HEK293T (cell line): ENCODE measurements at regions not wholly inside any gene's neighbourhood (a gene's known extent, or its start where the extent isn't known, plus 50 kb on each side); places are given as distances from the start of the nearest gene placed in this dataset.

Experiments used
- CTCF ChIA-PET: fragments of 350-600 bp; formaldehyde crosslinking; extraction: SDS; loops from one replicate; lab custom pipeline; 2021; ENCODE audit warnings: antibody characterized with exemption, inconsistent platforms; lab: Yijun Ruan, JAX
- POLR2A ChIA-PET: fragments of 350-600 bp; formaldehyde crosslinking; extraction: SDS; loops from one replicate; lab custom pipeline; 2020; ENCODE audit warnings: antibody characterized with exemption, inconsistent platforms; lab: Yijun Ruan, JAX
- DNase-seq: peaks from one replicate; pipeline ENCODE4 v3.0.0; 2012; ENCODE audit warnings: mixed read lengths; ENCODE audit errors: extremely low spot score
- ARNT ChIP-seq: fragments of 450-650 bp; IDR thresholded peaks from 2 replicates; pipeline ENCODE4 v1.6.1; 2017; ENCODE audit warnings: mild to moderate bottlenecking
- BHLHE40 ChIP-seq: fragments of 450-650 bp; IDR thresholded peaks from 2 replicates; pipeline ENCODE4 v1.6.1; 2016; ENCODE audit warnings: mild to moderate bottlenecking, moderate library complexity, borderline replicate concordance
- CTBP1 ChIP-seq: fragments of 450-650 bp; IDR thresholded peaks from 2 replicates; pipeline ENCODE4 v1.6.1; 2016; ENCODE audit warnings: borderline replicate concordance
- ELF4 ChIP-seq: fragments of 450-650 bp; IDR thresholded peaks from 2 replicates; pipeline ENCODE4 v1.6.1; 2017; ENCODE audit warnings: antibody characterized with exemption
- FOXA1 ChIP-seq: fragments of 450-650 bp; IDR thresholded peaks from 2 replicates; pipeline ENCODE4 v1.6.1; 2016; ENCODE audit warnings: mild to moderate bottlenecking
- FOXK2 ChIP-seq: fragments of 450-650 bp; IDR thresholded peaks from 2 replicates; pipeline ENCODE4 v1.6.1; 2016; ENCODE audit warnings: mild to moderate bottlenecking
- FOXM1 ChIP-seq: fragments of 450-650 bp; IDR thresholded peaks from 2 replicates; pipeline ENCODE4 v1.6.1; 2017; ENCODE audit warnings: mild to moderate bottlenecking, borderline replicate concordance
- HDGF ChIP-seq: fragments of 450-650 bp; IDR thresholded peaks from 2 replicates; pipeline ENCODE4 v1.6.1; 2017; ENCODE audit warnings: antibody characterized with exemption, borderline replicate concordance
- L3MBTL2 ChIP-seq: fragments of 450-650 bp; conservative IDR thresholded peaks from 2 replicates; pipeline ENCODE4 v1.6.1; 2016; ENCODE audit warnings: mild to moderate bottlenecking
- LEF1 ChIP-seq: fragments of 450-650 bp; IDR thresholded peaks from 2 replicates; pipeline ENCODE4 v1.6.1; 2017; ENCODE audit warnings: mild to moderate bottlenecking, borderline replicate concordance
- NFRKB ChIP-seq: fragments of 450-650 bp; IDR thresholded peaks from 2 replicates; pipeline ENCODE4 v1.6.1; 2016; ENCODE audit warnings: mild to moderate bottlenecking, moderate library complexity
- SP1 ChIP-seq: fragments of 450-650 bp; IDR thresholded peaks from 2 replicates; pipeline ENCODE4 v1.6.1; 2017
- SUZ12 ChIP-seq: fragments of 450-650 bp; IDR thresholded peaks from 2 replicates; pipeline ENCODE4 v1.6.1; 2016; ENCODE audit warnings: mild to moderate bottlenecking
- TARDBP ChIP-seq: fragments of 450-650 bp; IDR thresholded peaks from 2 replicates; pipeline ENCODE4 v1.6.1; 2016
- ZNF384 ChIP-seq: fragments of 450-650 bp; IDR thresholded peaks from 2 replicates; pipeline ENCODE4 v1.6.1; 2016
- TF ChIP-seq, protein P1 (sequence below): fragments of 450-650 bp; IDR thresholded peaks from 2 replicates; pipeline ENCODE4 v1.6.1; 2016

DNA sequence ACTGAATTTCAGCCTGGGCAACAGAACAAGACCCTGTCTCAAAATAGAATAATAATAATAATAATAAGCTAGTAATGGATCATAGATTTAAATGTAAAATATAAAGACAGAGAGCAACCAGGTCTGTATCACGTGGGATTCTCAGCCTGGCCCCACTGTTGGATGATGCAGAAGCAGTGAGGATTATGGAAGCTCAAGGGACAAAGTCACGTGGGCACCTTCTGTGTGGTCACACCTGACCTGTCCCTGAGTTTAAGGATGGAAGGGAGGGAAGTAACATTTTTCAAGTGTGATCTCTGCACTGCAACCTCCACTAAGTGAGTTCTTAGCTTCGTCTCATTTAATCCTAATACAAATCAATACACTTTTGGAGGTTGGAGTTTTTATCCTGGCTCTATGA, 212.5 kb upstream of the IER5L start:
- ChIA-PET POLR2A (no interaction called here), CTCF (no interaction called here)
- DNase-seq: no peak
- TF ChIP-seq FOXM1 (no peak), BHLHE40 (no peak), CTBP1 (no peak), ZNF384 (no peak), SUZ12 (no peak), ARNT (no peak), FOXA1 (no peak), L3MBTL2 (no peak), FOXK2 (no peak), LEF1 (no peak), NFRKB (no peak), HDGF (no peak), TARDBP (no peak), SP1 (no peak), ELF4 (no peak)
- TF ChIP-seq, protein P1, sequence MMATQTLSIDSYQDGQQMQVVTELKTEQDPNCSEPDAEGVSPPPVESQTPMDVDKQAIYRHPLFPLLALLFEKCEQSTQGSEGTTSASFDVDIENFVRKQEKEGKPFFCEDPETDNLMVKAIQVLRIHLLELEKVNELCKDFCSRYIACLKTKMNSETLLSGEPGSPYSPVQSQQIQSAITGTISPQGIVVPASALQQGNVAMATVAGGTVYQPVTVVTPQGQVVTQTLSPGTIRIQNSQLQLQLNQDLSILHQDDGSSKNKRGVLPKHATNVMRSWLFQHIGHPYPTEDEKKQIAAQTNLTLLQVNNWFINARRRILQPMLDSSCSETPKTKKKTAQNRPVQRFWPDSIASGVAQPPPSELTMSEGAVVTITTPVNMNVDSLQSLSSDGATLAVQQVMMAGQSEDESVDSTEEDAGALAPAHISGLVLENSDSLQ: no peak

DNA sequence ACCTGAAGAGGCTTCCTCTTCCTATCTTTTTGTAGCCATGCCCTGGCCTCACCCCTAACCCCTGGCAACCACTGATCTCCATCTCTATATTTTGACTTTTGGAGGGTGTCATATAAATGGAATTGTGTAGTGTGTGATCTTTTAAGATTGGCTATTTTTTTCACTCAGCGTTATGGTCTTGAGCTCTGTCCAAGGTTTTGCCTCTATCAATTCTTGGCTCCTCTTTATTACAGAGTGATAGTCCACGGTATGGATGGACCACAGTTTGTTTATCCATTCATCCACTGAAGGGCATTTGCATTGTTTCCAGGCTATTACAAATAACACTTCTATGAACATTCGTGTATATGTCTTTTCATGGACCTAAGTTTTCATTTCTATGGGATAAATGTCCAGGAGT, 209.8 kb upstream of the IER5L start:
- POLR2A ChIA-PET: no interaction called here
- TF ChIP-seq SP1: no peak
- no peak for TF ChIP-seq FOXM1
- TF ChIP-seq TARDBP: no peak
- TF ChIP-seq NFRKB: no peak
- TF ChIP-seq FOXK2: no peak
- TF ChIP-seq SUZ12: no peak
- no peak for TF ChIP-seq ELF4
- no peak for TF ChIP-seq ZNF384
- TF ChIP-seq HDGF: no peak
- TF ChIP-seq, protein P1: no peak
- TF ChIP-seq L3MBTL2: no peak
- no peak for TF ChIP-seq BHLHE40
- TF ChIP-seq LEF1: no peak
- TF ChIP-seq FOXA1: no peak
- no peak for TF ChIP-seq ARNT
- CTCF ChIA-PET: no interaction called here
- no peak for DNase-seq

DNA sequence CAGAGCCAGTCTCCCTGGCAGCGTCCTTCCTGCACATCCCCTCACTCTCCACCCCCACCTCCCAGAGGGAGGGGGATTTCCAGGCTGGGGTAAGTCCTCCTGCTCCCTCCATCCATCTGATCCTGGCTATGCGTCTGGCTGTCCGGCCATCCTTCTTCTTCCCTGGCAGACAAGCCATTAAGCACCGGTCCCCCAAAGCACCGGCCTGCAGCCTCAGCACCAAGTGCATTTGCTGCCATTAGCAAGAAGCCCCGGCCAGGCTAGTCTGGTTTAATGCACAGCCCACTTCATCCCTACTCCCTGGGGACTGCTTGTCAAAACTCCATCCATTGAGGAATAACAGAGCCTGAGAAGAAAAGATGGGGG, 208.7 kb upstream of the IER5L start:
- CTCF ChIA-PET: no interaction called here
- TF ChIP-seq FOXA1: no peak
- TF ChIP-seq FOXM1: no peak
- no peak for TF ChIP-seq BHLHE40
- TF ChIP-seq ELF4: no peak
- no peak for TF ChIP-seq FOXK2
- TF ChIP-seq, protein P1: no peak
- TF ChIP-seq SUZ12: no peak
- TF ChIP-seq ZNF384: no peak
- TF ChIP-seq HDGF: no peak
- no peak for TF ChIP-seq ARNT
- TF ChIP-seq TARDBP: no peak
- no peak for TF ChIP-seq NFRKB
- no peak for TF ChIP-seq SP1
- no peak for TF ChIP-seq L3MBTL2
- no peak for TF ChIP-seq LEF1
- TF ChIP-seq CTBP1: no peak
- DNase-seq: no peak
- POLR2A ChIA-PET: no interaction called here

DNA sequence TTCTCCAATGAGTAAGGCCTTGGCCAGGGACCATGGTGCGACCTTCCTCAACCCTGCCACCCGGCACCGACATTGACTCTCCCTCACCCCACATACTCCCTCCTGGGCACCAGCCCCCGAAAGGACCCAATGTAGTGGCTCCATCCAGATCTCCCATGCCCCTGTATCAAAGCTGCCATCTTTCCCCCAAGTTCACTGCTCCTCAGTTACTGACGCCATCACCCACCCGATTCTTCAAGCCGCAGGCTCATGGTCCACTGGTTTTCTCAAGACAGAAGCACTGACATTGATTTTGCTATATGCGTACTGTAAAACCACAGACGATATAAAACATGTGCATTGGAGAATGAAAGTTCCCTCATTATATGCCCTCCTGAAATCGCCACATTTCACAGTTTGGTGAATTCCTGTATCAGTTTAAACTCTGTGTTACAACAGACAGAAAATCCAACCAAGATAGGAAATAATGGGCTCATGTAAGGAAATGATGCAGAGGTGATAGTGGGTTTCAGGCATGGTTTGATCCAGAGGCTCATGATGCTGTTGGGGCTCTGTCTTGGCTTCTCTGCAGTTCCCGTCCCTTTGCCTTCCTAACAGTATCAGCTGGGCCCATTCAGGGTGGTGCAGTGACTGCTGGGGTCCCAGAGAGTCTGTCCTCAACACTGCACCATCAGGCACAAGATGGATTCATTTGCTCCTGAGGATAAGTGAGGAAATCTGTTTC, 207.3 kb upstream of the IER5L start:
- ChIA-PET CTCF (no interaction called here), POLR2A (no interaction called here)
- TF ChIP-seq HDGF (no peak), LEF1 (no peak), FOXA1 (no peak)
- no peak for DNase-seq

DNA sequence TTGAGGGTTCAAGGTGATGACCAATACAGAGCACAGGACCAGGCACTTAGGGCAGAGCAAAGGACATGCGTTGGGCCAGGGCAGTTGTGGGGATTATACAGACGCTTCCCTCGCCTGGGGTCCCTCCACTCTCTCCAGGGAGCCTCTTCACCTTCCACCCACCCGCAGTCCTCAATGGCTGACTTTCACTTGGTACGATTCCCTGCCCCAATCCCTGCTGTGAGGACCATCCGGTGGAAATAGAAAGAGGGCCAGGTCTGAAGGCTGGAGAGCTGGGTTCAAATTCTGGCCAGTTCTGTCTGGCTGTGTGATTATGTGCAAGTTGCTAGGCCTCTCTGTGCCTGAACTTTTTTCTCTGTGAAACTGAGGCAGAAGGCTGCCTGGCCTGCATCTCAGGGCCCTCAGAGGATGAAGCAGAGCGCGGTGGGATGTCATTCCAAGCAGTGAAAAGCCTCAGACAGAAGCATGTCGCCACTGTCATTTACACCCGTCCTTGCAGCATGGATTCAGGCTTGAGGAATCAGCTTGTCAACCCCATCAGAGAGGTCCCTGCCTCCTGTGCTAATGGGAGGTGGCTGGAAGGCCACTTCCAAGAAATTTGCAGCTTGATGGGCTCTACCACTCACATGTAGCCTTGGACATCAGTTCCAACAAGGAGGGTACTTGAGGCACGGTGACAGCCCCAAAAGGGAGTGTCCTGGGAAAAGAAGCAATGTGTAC, 206.6 kb upstream of the IER5L start:
- CTCF ChIA-PET: no interaction called here
- POLR2A ChIA-PET: no interaction called here
- TF ChIP-seq L3MBTL2 (no peak), SUZ12 (no peak), ZNF384 (no peak), LEF1 (no peak), HDGF (no peak), TARDBP (no peak)
- no peak for DNase-seq
